ENCODE measurements at regions not wholly inside any gene's neighbourhood (a gene's known extent, or its start where the extent isn't known, plus 50 kb on each side); places are given as distances from the start of the nearest gene placed in this dataset.

DNA sequence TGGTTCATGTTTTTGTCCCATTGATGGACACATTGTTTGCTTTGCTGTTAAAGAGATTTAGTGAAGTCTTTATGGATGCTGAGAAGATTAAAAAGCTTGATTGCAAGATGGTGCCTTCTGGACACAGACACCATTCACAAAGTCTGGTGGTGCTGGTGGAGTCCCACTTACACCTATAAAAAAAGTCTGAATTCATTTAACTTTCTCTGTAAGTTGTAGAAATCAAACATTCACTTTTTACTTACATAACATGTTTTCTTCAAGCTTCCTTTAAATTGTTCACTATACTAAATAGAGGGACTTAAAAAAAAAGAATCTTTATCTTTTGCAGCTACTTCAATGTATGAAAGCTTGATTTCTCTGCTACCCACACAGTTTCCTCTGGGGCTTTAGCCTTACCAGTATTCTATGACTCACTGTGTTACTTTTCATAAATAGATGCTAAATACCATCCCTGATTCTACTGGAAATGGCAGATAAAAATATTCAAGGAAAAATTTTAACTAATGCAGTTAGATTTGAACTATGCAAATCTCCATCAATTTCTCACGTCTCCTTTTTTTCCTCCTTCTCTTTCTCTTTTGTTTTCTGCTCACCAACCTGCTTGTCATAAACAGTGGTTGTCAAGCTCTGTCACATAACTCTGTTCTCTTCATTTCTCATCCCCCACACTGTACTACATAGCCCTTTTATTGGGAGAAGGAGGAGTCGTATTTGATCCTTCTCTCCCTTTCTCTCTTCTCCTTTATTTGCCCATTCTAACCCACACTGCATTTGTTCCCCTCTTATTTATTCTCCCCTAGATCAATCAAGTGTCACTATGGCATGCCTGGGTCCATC, 89.7 kb downstream of the FAM76B start:
- no peak overlapping the region for H3K27ac ChIP-seq
- TF ChIP-seq ZFX (IDR thresholded peaks at IDR 0.05) = no peak
- TF ChIP-seq, protein P1, sequence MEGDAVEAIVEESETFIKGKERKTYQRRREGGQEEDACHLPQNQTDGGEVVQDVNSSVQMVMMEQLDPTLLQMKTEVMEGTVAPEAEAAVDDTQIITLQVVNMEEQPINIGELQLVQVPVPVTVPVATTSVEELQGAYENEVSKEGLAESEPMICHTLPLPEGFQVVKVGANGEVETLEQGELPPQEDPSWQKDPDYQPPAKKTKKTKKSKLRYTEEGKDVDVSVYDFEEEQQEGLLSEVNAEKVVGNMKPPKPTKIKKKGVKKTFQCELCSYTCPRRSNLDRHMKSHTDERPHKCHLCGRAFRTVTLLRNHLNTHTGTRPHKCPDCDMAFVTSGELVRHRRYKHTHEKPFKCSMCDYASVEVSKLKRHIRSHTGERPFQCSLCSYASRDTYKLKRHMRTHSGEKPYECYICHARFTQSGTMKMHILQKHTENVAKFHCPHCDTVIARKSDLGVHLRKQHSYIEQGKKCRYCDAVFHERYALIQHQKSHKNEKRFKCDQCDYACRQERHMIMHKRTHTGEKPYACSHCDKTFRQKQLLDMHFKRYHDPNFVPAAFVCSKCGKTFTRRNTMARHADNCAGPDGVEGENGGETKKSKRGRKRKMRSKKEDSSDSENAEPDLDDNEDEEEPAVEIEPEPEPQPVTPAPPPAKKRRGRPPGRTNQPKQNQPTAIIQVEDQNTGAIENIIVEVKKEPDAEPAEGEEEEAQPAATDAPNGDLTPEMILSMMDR (conservative IDR thresholded peaks at IDR 0.05) = no peak

DNA sequence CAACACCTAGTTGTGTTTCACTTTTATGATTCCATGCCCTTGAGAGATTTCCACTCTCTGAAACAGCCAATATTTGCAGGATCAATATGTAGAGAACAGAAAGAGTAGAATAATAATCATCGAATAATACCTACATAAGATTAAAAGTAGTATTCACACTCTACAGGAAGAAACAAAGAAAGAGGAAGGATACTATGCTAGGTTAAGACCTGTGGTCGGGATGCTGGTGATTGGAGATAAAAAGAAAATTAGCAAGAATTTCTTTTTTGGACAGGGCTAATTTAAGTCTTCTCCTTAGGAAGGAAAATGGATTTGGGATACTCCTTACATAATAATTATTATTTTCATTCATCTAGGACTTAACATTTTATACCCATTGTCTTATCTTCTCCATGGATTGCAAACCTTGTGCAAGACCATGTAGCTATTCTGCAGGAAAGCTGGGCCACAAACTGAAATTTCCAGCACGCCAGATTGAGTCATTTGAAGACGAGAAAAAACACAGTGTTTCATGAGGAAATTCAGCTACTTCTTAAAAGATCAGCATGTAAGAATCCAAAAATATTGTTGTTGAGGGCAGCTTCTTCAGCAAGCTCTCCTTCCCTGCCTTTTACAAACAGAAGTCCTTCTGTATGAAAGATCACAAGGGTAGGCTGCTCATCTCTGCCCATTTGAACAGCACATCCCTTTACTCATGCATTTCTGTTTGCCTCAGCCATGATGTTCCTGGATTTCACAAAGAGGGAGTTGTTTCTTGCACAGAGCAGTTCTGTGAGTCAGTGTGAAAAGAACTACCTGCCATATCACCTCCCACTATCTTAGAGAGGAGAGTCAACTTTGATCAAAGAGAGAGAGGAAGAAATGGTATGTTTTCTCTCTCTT, 90.7 kb downstream of the FAM76B start:
- no peak overlapping the region for H3K27ac ChIP-seq
- TF ChIP-seq ZFX (IDR thresholded peaks at IDR 0.05) = no peak
- TF ChIP-seq, protein P1 (conservative IDR thresholded peaks at IDR 0.05) = no peak

DNA sequence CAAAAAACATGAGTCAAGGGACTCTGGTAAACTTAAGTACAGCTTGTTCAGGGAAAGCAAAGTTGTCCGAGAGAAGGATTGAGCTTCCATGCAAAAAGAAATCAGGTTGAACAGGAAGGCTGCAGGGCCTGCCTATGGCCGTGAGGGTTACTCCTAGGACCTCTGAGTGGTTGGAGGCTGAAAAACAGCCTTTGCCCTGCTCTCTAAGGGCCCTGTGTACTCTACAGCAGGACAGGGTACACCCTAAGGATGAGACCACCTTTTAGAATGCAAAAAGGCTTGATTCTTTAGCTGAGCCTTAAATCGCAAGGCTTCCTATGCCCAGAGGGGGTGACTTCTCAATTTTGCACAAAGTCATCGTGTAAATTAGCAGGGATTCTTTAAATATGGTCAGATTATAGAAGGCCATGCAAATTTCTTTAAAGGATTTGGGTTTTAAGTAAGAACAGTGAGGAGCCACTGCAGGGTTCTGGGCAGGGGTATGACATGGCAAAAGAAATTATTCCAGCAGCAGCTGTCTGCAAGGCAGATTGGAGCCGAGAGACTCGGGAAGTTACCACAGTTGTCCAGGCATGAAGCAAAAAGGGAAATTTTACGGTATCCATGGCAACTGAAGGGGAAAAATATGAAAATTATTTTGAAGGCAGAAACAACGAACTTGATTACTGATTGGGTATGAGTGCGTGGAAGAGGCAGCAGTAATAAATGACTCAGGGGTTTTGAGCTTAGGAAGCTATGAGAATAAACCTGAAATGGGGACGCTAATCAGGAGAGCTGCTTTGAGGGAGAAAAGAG, 91.8 kb downstream of the FAM76B start:
- no peak overlapping the region for H3K27ac ChIP-seq

DNA sequence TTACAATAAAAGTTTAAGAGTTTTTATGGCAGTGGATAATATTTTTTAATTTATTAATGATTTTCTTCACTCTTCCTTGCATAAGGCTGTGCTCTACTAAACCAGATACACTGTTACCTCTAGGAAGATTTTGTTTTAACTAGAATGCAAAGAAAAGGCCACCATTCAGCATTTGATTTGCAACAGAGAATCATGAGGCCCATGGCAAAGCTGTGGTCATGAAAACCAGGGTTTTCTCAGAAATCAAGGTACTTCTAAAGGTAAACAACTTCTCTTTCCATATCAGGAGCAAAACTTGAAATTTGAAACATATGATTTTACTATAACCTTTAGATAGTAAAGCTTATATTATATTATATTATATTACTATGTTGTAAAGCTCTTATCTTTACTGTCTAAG, 94.4 kb downstream of the FAM76B start:
- no peak overlapping the region for H3K27ac ChIP-seq
- TF ChIP-seq, protein P1 (conservative IDR thresholded peaks at IDR 0.05) = no peak
- TF ChIP-seq ZFX (IDR thresholded peaks at IDR 0.05) = no peak

More for the DNA sequence above, 91.8 kb downstream of the FAM76B start:
- TF ChIP-seq ZFX (IDR thresholded peaks at IDR 0.05) = no peak
- TF ChIP-seq, protein P1 (conservative IDR thresholded peaks at IDR 0.05) = no peak

DNA sequence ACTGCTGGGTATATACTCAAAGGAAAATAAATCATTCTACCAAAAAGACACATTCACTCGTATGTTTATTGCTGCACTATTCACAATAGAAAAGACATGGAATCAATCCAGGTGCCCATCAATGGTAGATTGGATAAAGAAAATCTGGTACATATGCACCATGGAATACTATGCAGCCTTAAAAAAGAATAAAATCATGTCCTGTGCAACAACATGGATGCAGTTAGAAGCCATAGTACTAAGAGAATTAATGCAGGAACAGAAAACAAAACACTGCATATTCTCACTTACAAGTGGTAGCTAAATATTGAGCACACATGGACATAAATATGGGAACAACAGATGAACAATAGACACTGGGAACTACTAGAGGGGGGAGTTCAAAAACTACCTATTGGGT, 96.3 kb downstream of the FAM76B start:
- no peak overlapping the region for H3K27ac ChIP-seq
- TF ChIP-seq, protein P1 (conservative IDR thresholded peaks at IDR 0.05) = no peak
- TF ChIP-seq ZFX (IDR thresholded peaks at IDR 0.05) = no peak

DNA sequence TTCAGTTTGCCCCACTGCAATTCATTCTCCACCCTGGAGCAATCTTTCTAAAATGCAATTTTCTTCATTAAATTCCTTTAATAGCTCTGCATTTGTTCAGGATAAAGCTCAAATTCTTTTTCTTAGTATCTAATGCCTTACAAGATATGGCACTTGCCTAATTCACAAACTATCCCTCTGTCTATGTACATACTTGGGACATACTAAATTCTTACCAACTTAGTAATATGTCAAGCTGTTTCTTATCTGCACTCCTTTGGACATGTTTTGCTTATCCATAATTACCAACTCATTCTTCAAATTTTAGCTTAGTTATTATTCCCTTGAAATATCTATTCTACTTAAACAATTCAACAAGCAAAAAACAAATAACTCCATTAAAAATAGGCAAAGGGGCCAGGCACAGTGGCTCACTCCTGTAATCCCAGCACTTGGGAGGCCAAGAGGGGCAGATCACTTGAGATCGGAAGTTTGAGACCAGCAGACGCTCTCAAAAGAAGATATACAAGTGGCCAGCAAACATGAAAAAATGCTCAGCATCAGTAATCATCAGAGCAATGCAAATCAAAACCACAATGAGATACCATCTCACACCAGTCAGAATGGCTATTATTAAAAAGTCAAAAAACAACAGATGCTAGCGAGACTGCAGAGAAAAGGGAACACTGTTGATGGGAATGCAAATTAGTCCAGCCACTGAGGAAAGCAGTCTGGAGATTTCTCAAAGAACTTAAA, 96.9 kb downstream of the FAM76B start:
- no peak overlapping the region for H3K27ac ChIP-seq
- TF ChIP-seq, protein P1 (conservative IDR thresholded peaks at IDR 0.05) = no peak
- no peak for TF ChIP-seq ZFX (IDR thresholded peaks at IDR 0.05)

Data from C4-2B (cell line).